GM12864 (cell line): ENCODE measurements at regions not wholly inside any gene's neighbourhood (a gene's known extent, or its start where the extent isn't known, plus 50 kb on each side); places are given as distances from the start of the nearest gene placed in this dataset.
A peak's percentile ranks its signal among the peaks of the same experiment; 100 is the strongest.

Source experiments
- DNase-seq: peaks from one replicate; pipeline ENCODE4 v3.0.0-alpha.2; 2011; ENCODE audit warnings: low read depth
- H3K4me3 ChIP-seq: 2 replicates; pipeline ENCODE4 v1.5.1; 2011; ENCODE audit warnings: mild to moderate bottlenecking, low read depth, low read length, control low read depth
- CTCF ChIP-seq: IDR thresholded peaks from 2 replicates; pipeline ENCODE4 v1.5.1; 2011; ENCODE audit warnings: low read depth, mild to moderate bottlenecking, moderate library complexity, low read length, control low read depth, inconsistent platforms; ENCODE audit errors: missing control alignments

GRCh38 chr1:25033828-25034705 lies 104.0 kb upstream of the RUNX3 start:
- H3K4me3 ChIP-seq: peak overlapping the region; percentile 31
- no peak for TF ChIP-seq CTCF
- no peak for DNase-seq

GRCh38 chr1:25033030-25033827 lies 103.2 kb upstream of the RUNX3 start:
- peak; percentile 16 for TF ChIP-seq CTCF
- no peak for DNase-seq
- peak overlapping the region; percentile 31 for H3K4me3 ChIP-seq

GRCh38 chr1:25031966-25032667 lies 102.0 kb upstream of the RUNX3 start:
- TF ChIP-seq CTCF: no peak
- DNase-seq: peak; percentile 74
- peak overlapping the region; percentile 34 for H3K4me3 ChIP-seq

- no peak for TF ChIP-seq CTCF
- DNase-seq: no peak
- peak overlapping the region; percentile 34 for H3K4me3 ChIP-seq
These were observed 101.5 kb upstream of the RUNX3 start for GRCh38 chr1:25031601-25031965.

GRCh38 chr1:25030674-25031589 lies 100.9 kb upstream of the RUNX3 start:
- no peak for TF ChIP-seq CTCF
- DNase-seq: peak; percentile 84
- H3K4me3 ChIP-seq: peak overlapping the region; percentile 24

GRCh38 chr1:25030012-25030411 lies 99.9 kb upstream of the RUNX3 start:
- DNase-seq: no peak
- no peak for TF ChIP-seq CTCF
- no peak overlapping the region for H3K4me3 ChIP-seq
